Testis (tissue), 2 donors: ENCODE measurements at regions not wholly inside any gene's neighbourhood (a gene's known extent, or its start where the extent isn't known, plus 50 kb on each side); places are given as distances from the start of the nearest gene placed in this dataset.
"Not testable (repeated sequence)": the region's sequence is repeated elsewhere in the genome, so short reads cannot be mapped to it uniquely, and the experiment has no call there.

ENCODE experiments used
- DNase-seq: peaks from one replicate; pipeline ENCODE4 v3.0.0-alpha.2; 2019
- H3K27ac ChIP-seq, 2 donors: fragments of 200-600 bp; sonication (generic); one replicate each; pipeline ENCODE4 v1.5.1; 2019
- H3K27me3 ChIP-seq: fragments of 200-600 bp; sonication (generic); one replicate; pipeline ENCODE4 v1.5.1; 2019
- H3K36me3 ChIP-seq: fragments of 200-600 bp; sonication (generic); one replicate; pipeline ENCODE4 v1.5.1; 2017; ENCODE audit warnings: low read depth; ENCODE audit errors: missing control alignments
- H3K4me1 ChIP-seq: fragments of 200-600 bp; sonication (generic); one replicate; pipeline ENCODE4 v1.5.1; 2019
- H3K4me3 ChIP-seq, 2 donors: fragments of 200-600 bp; sonication (generic); one replicate each; pipeline ENCODE4 v1.5.1; 2017 to 2019
- H3K9me3 ChIP-seq: fragments of 200-600 bp; sonication (generic); one replicate; pipeline ENCODE4 v1.5.1; 2017
- CTCF ChIP-seq, 3 experiments: fragments of 450-650 bp in 2 of 3; fragments of 200-600 bp in 1 of 3; sonication (generic) in 1 of 3; IDR thresholded peaks; one replicate each; pipeline ENCODE4 v1.5.1; 2016 to 2019; ENCODE audit warnings: antibody characterized with exemption in 3 of 3, mild to moderate bottlenecking in 2 of 3, moderate library complexity in 1 of 3
- POLR2A ChIP-seq: fragments of 450-650 bp; IDR thresholded peaks from one replicate; pipeline ENCODE4 v1.6.1; 2017; ENCODE audit warnings: antibody characterized with exemption, mild to moderate bottlenecking, moderate library complexity
- WGBS, 2 donors: methylation state at CpG; one replicate each; pipeline ENCODE4 v1.1.5; 2018; 5-methylcytosine and 5-hydroxymethylcytosine counted together
- intact Hi-C: fragments of 100-400 bp; cut with DNase I; formaldehyde crosslinking; loops from one replicate; pipeline ENCODE4 v1.15.1; 2023; ENCODE audit warnings: low total_unique reads

GRCh38 chr12:46475972-46476645, 103.5 kb upstream of the SLC38A2 start:
- no peak for TF ChIP-seq POLR2A
- TF ChIP-seq CTCF (IDR thresholded peaks at IDR 0.05), result no peak
- intact Hi-C loops, result loop anchor here (10.0 kb wide), 1 partner anchor 91 kb away; no protein-coding TSS in a partner anchor
- H3K4me3 ChIP-seq, result no peak overlapping the region
- WGBS, 2 donors, result 92 to 93% methylated on average over 3 of the region's 3 CpGs
- no peaks in the 10 kb centered on the region for H3K27me3 ChIP-seq
- peaks cover 14% of the 10 kb centered on the region for H3K4me1 ChIP-seq
- no peak overlapping the region for H3K27ac ChIP-seq
- H3K36me3 ChIP-seq, result no peaks in the 10 kb centered on the region
- no peak for DNase-seq
- H3K9me3 ChIP-seq, result no peaks in the 10 kb centered on the region

- intact Hi-C loops, result loop anchor here (10.0 kb wide), 1 partner anchor 90 kb away; no protein-coding TSS in a partner anchor
- WGBS, 2 donors, result 80 to 86% methylated on average over 9 of the region's 9 CpGs
- Histone ChIP-seq H3K4me1 (peaks cover 14% of the 10 kb centered on the region), H3K27ac (peak overlapping the region; percentile 55 to 70)
- not testable (repeated sequence) for H3K9me3 ChIP-seq, H3K27me3 ChIP-seq, H3K4me3 ChIP-seq, DNase-seq, H3K36me3 ChIP-seq
Measured at GRCh38 chr12:46474385-46474784, 101.8 kb upstream of the SLC38A2 start.

GRCh38 chr12:46473634-46474329, 101.2 kb upstream of the SLC38A2 start:
- peak; percentile 59 for DNase-seq
- H3K4me1 ChIP-seq, result peaks cover 14% of the 10 kb centered on the region

DNA sequence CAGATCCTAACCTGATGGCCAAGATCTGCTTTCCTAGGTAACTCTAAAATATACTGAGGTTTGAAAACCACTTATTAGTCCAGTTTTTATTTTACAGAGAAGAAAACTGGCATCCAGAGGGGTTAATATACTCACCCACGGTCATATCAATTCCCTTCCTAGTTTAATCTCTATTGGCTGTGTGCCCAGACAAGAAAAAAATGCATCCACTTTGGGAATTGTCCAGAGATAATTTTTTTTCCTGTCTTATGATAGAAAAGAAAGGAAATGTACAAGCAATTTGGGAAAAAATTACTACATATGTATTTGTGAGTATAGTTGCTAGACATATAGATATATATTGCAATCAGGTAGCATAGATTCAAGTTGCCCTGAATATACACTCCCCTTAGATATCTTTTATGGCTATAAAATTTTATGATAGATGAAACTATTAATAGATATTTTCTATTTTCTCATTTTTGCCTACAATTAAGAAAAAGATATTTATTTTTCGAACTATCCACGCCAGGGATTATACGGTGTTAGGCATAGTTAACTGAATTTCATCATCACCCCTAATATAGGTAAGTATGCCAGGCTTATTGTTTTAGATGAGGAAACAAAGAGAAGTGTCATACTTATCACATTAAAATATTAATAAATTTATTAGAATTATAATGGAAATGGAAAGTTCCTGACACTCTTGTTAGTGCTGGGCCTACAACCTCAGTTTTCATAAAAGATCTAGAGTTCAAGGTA, 100.5 kb upstream of the SLC38A2 start:
- Histone ChIP-seq H3K4me1 (peaks cover 14% of the 10 kb centered on the region), H3K9me3 (no peaks in the 10 kb centered on the region), H3K4me3 (no peak overlapping the region), H3K27me3 (no peaks in the 10 kb centered on the region), H3K27ac (peak overlapping the region; percentile 55 to 70), H3K36me3 (no peaks in the 10 kb centered on the region)
- intact Hi-C loops, result loop anchor here (10.0 kb wide), 1 partner anchor 88 kb away; no protein-coding TSS in a partner anchor
- no peak for DNase-seq
- TF ChIP-seq POLR2A, result no peak
- TF ChIP-seq CTCF (IDR thresholded peaks at IDR 0.05), result no peak
- WGBS, 2 donors, result 45 to 57% methylated on average over 4 of the region's 4 CpGs

More at GRCh38 chr12:46473634-46474329, 101.2 kb upstream of the SLC38A2 start:
- Histone ChIP-seq H3K27me3 (no peaks in the 10 kb centered on the region), H3K27ac (peak overlapping the region; percentile 55 to 70), H3K9me3 (no peaks in the 10 kb centered on the region), H3K4me3 (no peak overlapping the region), H3K36me3 (no peaks in the 10 kb centered on the region)
- 32 to 38% methylated on average over 8 of the region's 8 CpGs for WGBS, 2 donors
- no peak for TF ChIP-seq POLR2A
- TF ChIP-seq CTCF (IDR thresholded peaks at IDR 0.05), result no peak
- intact Hi-C loops, result loop anchor here (10.0 kb wide), 1 partner anchor 89 kb away; no protein-coding TSS in a partner anchor

DNA sequence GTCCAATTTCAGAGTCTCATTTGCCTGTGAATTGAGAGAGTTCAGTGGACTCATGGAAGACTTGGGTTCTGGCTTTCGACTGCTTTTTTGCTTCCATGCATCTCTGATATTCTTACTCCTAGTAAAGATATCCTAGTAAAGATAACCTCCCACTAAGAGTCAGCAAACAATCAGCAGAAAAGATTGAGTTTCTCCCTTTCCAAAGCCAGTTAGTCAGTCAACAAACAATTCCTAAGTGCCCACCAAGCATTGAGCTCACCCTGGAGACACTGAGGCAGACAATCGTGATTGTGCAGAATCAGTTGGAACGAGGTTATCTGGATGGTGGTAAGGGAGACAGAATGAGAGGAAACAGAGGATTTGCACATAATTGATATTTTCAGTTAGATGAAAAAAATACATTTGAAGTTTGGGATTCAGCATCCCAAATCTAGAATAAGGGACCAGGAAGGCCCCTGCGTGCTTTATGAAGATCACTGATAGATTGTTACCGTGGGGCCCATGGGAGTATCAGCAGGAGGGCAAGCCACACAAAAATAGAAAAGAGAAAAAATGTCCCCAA, 99.7 kb upstream of the SLC38A2 start:
- no peak for TF ChIP-seq POLR2A
- TF ChIP-seq CTCF (IDR thresholded peaks at IDR 0.05), result no peak
- Histone ChIP-seq H3K4me3 (no peak overlapping the region), H3K4me1 (peaks cover 14% of the 10 kb centered on the region), H3K36me3 (no peaks in the 10 kb centered on the region), H3K27me3 (no peaks in the 10 kb centered on the region), H3K27ac (no peak overlapping the region), H3K9me3 (no peaks in the 10 kb centered on the region)
- no peak for DNase-seq
- intact Hi-C loops, result loop anchor here (10.0 kb wide), 1 partner anchor 87 kb away; no protein-coding TSS in a partner anchor
- 73 to 81% methylated on average over 5 of the region's 5 CpGs for WGBS, 2 donors
